HFF-Myc (cell line): ENCODE measurements at regions not wholly inside any gene's neighbourhood (a gene's known extent, or its start where the extent isn't known, plus 50 kb on each side); places are given as distances from the start of the nearest gene placed in this dataset.

Experiments used
- DNase-seq: peaks from one replicate; pipeline ENCODE4 v3.0.0-alpha.2; 2011; ENCODE audit warnings: low read depth; ENCODE audit errors: extremely low read depth
- H3K4me3 ChIP-seq: replicated peaks from 2 replicates; pipeline ENCODE4 v1.5.1; 2011; ENCODE audit warnings: low read depth, mild to moderate bottlenecking, control low read depth, low read length
- CTCF ChIP-seq: IDR thresholded peaks from 2 replicates; pipeline ENCODE4 v1.5.1; 2012; ENCODE audit warnings: mild to moderate bottlenecking, low read depth, low read length, control low read depth; ENCODE audit errors: missing control alignments

DNA sequence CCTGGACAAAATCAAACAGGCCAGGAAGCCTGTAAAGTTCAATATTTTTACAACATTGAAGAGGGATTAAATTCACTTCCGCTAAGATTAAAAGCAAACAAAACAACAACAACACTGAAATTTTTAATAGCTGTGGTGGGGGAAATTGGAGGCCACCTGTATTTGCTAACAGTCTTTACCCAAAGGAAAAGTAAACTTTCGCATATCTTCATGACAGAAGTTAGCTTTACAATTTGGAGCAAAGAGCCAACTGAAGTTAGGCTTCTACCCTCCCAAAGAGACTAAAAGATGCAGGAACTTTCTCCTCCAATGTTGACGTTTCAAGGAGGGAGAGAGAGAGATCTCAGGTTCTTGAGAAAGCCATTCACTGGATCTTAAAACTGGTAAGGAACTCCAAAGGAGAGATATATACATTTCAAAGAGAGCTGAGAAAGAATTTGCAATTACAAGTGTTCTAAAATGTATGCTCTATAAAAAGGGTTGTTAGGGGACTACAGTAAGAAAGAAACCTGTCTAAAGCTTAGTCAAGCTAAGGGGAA is 349.2 kb upstream of the CDH9 start:
- H3K4me3 ChIP-seq: no peak overlapping the region
- DNase-seq: no peak
- TF ChIP-seq CTCF: no peak

GRCh38 chr5:27381686-27382085 is 343.3 kb upstream of the CDH9 start:
- no peak for TF ChIP-seq CTCF
- no peak overlapping the region for H3K4me3 ChIP-seq
- DNase-seq: no peak

- no peak overlapping the region for H3K4me3 ChIP-seq
- no peak for TF ChIP-seq CTCF
- no peak for DNase-seq
These were observed 339.2 kb upstream of the CDH9 start for GRCh38 chr5:27377626-27378025.

GRCh38 chr5:27353970-27354369 is 315.6 kb upstream of the CDH9 start:
- no peak for TF ChIP-seq CTCF
- DNase-seq: no peak
- no peak overlapping the region for H3K4me3 ChIP-seq

DNA sequence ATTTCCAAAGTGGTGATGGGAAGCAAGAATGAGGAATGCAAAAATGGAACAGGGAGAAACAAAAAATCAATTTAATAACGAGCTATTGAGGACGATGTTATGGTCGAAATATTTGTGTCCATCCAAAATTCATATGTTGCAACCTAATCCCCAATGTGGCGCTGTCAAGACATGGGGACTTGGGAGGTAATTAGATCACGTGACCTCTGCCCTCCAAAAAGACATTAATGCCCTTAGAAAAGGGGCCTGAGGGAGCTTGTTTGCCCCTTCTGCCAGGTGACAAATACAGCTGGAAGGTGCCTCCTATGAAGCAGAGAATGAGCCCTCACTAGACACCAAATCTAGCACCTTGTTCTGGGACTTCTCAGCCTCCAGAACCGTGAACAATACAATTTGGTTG is 315.2 kb upstream of the CDH9 start:
- no peak overlapping the region for H3K4me3 ChIP-seq
- no peak for TF ChIP-seq CTCF
- DNase-seq: no peak

GRCh38 chr5:27341342-27341741 is 303.0 kb upstream of the CDH9 start:
- H3K4me3 ChIP-seq: no peak overlapping the region
- no peak for TF ChIP-seq CTCF
- DNase-seq: no peak

DNA sequence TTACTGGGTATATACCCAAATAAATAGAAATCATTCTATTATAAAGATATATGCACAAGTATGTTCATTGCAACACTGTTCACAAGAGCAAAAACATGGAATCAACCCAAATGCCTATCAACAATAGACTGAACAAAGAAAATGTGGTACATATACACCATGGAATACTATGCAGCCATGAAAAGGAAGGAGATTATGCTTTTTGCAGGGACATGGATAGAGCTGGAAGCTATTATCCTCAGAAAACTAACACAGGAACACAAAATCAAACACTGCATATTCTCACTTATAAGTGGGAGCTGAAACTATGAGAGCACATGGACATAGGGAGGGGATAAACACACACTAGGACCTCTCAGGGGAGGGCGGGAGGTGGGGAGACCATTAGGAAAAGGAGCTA is 298.4 kb upstream of the CDH9 start:
- DNase-seq: no peak
- no peak for TF ChIP-seq CTCF
- H3K4me3 ChIP-seq: no peak overlapping the region
